ENCODE measurements at regions not wholly inside any gene's neighbourhood (a gene's known extent, or its start where the extent isn't known, plus 50 kb on each side); places are given as distances from the start of the nearest gene placed in this dataset.

DNA sequence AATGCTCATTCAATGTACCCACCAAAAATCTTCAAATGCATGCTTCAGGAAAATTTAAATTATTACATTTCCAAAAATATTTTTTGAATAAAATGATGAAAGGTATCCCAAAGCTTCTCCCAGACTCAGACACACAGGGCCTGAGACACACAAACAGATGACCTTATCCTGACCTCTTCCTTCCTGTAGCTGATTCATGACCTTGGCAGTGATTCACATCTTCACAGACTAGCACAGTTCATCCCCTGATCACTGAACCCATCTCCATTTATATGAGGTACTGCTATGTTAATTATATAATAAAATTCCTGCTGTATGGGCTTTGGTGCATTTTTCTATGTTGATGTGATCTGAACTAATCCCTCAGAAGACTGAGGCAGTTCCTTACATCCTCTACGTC is 265.0 kb upstream of the GLI3 start:
- DNase-seq (no peak), ATAC-seq (ENCODE audit: insufficient read depth, low read depth) (no peak)
- H3K4me2 ChIP-seq (ENCODE audit: insufficient read depth, low read length): no peak overlapping the region
- H3K27me3 ChIP-seq (ENCODE audit: insufficient read depth, low read length, poor library complexity): peaks cover 4% of the 10 kb centered on the region
- H3K36me3 ChIP-seq (ENCODE audit: insufficient read depth, low read length): no peaks in the 10 kb centered on the region
- TF ChIP-seq, protein P1, sequence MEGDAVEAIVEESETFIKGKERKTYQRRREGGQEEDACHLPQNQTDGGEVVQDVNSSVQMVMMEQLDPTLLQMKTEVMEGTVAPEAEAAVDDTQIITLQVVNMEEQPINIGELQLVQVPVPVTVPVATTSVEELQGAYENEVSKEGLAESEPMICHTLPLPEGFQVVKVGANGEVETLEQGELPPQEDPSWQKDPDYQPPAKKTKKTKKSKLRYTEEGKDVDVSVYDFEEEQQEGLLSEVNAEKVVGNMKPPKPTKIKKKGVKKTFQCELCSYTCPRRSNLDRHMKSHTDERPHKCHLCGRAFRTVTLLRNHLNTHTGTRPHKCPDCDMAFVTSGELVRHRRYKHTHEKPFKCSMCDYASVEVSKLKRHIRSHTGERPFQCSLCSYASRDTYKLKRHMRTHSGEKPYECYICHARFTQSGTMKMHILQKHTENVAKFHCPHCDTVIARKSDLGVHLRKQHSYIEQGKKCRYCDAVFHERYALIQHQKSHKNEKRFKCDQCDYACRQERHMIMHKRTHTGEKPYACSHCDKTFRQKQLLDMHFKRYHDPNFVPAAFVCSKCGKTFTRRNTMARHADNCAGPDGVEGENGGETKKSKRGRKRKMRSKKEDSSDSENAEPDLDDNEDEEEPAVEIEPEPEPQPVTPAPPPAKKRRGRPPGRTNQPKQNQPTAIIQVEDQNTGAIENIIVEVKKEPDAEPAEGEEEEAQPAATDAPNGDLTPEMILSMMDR (IDR thresholded peaks at IDR 0.05; ENCODE audit: borderline replicate concordance, extremely low read depth, low read length, poor library complexity, severe bottlenecking): no peak
- no peak for TF ChIP-seq EZH2 (IDR thresholded peaks at IDR 0.05; ENCODE audit: borderline replicate concordance, low read depth, low read length, severe bottlenecking)
- no peaks in the 10 kb centered on the region for H4K20me1 ChIP-seq (ENCODE audit: insufficient read depth, low read length)
- H2AFZ ChIP-seq (ENCODE audit: low read depth, low read length): no peak overlapping the region
- no peaks in the 10 kb centered on the region for H3K4me1 ChIP-seq (ENCODE audit: insufficient read depth, low read length)
- no peaks in the 10 kb centered on the region for H3K79me2 ChIP-seq (ENCODE audit: insufficient read depth, low read length)
- no peaks in the 10 kb centered on the region for H3K9me3 ChIP-seq (ENCODE audit: insufficient read depth, low read length, severe bottlenecking)
- no peak overlapping the region for H3K4me3 ChIP-seq (ENCODE audit: low read depth in 1 of 2, low read length in 2 of 2)
- H3K9ac ChIP-seq (ENCODE audit: low read depth, low read length): no peak overlapping the region
- H3K27ac ChIP-seq (ENCODE audit: low read length): no peak overlapping the region

DNA sequence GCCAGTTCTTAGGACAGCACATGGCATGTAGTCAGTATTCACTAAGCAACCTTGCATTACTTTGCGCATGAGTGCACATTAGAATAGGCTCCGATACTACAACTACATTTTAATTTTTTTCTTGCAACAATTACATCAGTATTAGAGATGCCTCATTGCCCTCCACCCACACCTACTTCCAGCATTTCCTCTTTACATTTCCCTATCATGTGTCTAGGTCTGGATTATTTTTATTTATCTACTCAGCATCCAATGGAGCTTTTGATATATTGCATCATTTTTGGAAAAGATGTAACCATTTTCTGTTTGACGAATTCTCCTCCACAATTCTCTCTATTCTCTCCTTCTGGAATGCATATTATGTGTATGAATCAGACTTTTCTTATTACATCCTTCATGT is 258.2 kb upstream of the GLI3 start:
- Histone ChIP-seq H2AFZ (ENCODE audit: low read depth, low read length) (no peak overlapping the region), H3K4me2 (ENCODE audit: insufficient read depth, low read length) (no peak overlapping the region)
- DNase-seq: no peak

DNA sequence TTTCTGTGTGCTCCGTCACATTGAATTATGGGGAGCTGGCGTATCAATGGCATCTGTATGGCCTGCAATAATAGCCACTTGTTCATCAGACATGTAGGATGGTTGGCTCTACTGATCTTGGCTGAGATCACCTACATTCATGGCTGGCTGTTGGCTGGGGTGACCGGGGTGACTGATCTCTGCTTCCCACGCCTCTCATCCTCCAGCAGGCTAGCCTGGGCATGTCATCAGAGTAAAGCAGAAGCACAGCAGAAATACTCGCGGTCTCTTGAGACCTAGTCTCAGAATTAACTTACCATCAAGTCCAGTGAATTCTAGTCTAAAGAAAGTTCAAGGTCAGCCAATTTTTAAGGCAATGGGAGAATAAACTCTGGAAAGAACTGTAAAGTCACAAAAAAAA is 257.7 kb upstream of the GLI3 start:
- Histone ChIP-seq H2AFZ (ENCODE audit: low read depth, low read length) (no peak overlapping the region), H3K4me1 (ENCODE audit: insufficient read depth, low read length) (no peaks in the 10 kb centered on the region), H3K36me3 (ENCODE audit: insufficient read depth, low read length) (no peaks in the 10 kb centered on the region), H3K9me3 (ENCODE audit: insufficient read depth, low read length, severe bottlenecking) (no peaks in the 10 kb centered on the region), H3K4me2 (ENCODE audit: insufficient read depth, low read length) (no peak overlapping the region), H3K9ac (ENCODE audit: low read depth, low read length) (no peak overlapping the region), H4K20me1 (ENCODE audit: insufficient read depth, low read length) (no peaks in the 10 kb centered on the region), H3K79me2 (ENCODE audit: insufficient read depth, low read length) (no peaks in the 10 kb centered on the region), H3K4me3 (ENCODE audit: low read depth in 1 of 2, low read length in 2 of 2) (no peak overlapping the region), H3K27me3 (ENCODE audit: insufficient read depth, low read length, poor library complexity) (peaks cover 21% of the 10 kb centered on the region), H3K27ac (ENCODE audit: low read length) (no peak overlapping the region)
- TF ChIP-seq EZH2 (IDR thresholded peaks at IDR 0.05; ENCODE audit: borderline replicate concordance, low read depth, low read length, severe bottlenecking): no peak
- TF ChIP-seq, protein P1 (IDR thresholded peaks at IDR 0.05; ENCODE audit: borderline replicate concordance, extremely low read depth, low read length, poor library complexity, severe bottlenecking): no peak
- ATAC-seq (ENCODE audit: insufficient read depth, low read depth) (no peak), DNase-seq (no peak)

More for the DNA sequence above, 258.2 kb upstream of the GLI3 start:
- Histone ChIP-seq H3K9me3 (ENCODE audit: insufficient read depth, low read length, severe bottlenecking) (no peaks in the 10 kb centered on the region), H3K4me1 (ENCODE audit: insufficient read depth, low read length) (no peaks in the 10 kb centered on the region), H3K27ac (ENCODE audit: low read length) (no peak overlapping the region), H3K36me3 (ENCODE audit: insufficient read depth, low read length) (no peaks in the 10 kb centered on the region), H3K79me2 (ENCODE audit: insufficient read depth, low read length) (no peaks in the 10 kb centered on the region), H3K9ac (ENCODE audit: low read depth, low read length) (no peak overlapping the region), H4K20me1 (ENCODE audit: insufficient read depth, low read length) (no peaks in the 10 kb centered on the region), H3K27me3 (ENCODE audit: insufficient read depth, low read length, poor library complexity) (peaks cover 24% of the 10 kb centered on the region), H3K4me3 (ENCODE audit: low read depth in 1 of 2, low read length in 2 of 2) (no peak overlapping the region)
- no peak for ATAC-seq (ENCODE audit: insufficient read depth, low read depth)
- no peak for TF ChIP-seq EZH2 (IDR thresholded peaks at IDR 0.05; ENCODE audit: borderline replicate concordance, low read depth, low read length, severe bottlenecking)
- TF ChIP-seq, protein P1 (IDR thresholded peaks at IDR 0.05; ENCODE audit: borderline replicate concordance, extremely low read depth, low read length, poor library complexity, severe bottlenecking): no peak

DNA sequence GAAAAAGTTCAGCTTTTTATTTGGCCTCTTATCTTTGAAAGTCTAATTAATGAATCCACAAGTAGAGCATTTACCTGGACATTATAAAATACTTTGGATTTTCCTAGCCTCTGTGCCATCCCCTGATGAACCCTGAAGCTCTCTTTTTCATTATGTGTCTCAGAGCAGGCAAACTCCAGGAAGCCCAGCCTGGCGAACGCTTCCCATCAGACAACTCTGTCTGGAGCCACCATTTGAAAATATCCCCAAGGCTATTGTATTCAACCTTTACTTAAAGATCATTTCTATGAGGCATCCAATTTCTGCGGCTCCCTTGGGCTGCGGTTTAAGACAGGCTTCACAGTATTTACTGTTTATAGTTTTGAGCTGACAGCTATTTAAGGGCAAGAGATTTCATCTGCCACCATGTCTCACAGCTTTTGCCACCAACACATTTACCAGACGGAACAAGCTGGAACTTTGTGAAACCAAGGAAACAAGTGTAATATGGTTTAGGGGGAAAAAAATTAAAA is 257.2 kb upstream of the GLI3 start:
- Histone ChIP-seq H3K9ac (ENCODE audit: low read depth, low read length) (no peak overlapping the region), H3K27me3 (ENCODE audit: insufficient read depth, low read length, poor library complexity) (peaks cover 21% of the 10 kb centered on the region), H3K36me3 (ENCODE audit: insufficient read depth, low read length) (no peaks in the 10 kb centered on the region), H3K4me3 (ENCODE audit: low read depth in 1 of 2, low read length in 2 of 2) (no peak overlapping the region), H3K4me2 (ENCODE audit: insufficient read depth, low read length) (no peak overlapping the region), H2AFZ (ENCODE audit: low read depth, low read length) (no peak overlapping the region), H3K4me1 (ENCODE audit: insufficient read depth, low read length) (no peaks in the 10 kb centered on the region), H3K9me3 (ENCODE audit: insufficient read depth, low read length, severe bottlenecking) (no peaks in the 10 kb centered on the region), H3K27ac (ENCODE audit: low read length) (no peak overlapping the region), H4K20me1 (ENCODE audit: insufficient read depth, low read length) (no peaks in the 10 kb centered on the region), H3K79me2 (ENCODE audit: insufficient read depth, low read length) (no peaks in the 10 kb centered on the region)
- DNase-seq (no peak), ATAC-seq (ENCODE audit: insufficient read depth, low read depth) (no peak)
- no peak for TF ChIP-seq EZH2 (IDR thresholded peaks at IDR 0.05; ENCODE audit: borderline replicate concordance, low read depth, low read length, severe bottlenecking)
- TF ChIP-seq, protein P1 (IDR thresholded peaks at IDR 0.05; ENCODE audit: borderline replicate concordance, extremely low read depth, low read length, poor library complexity, severe bottlenecking): no peak

All from DND-41 (cell line).